IMR-90 (cell line): ENCODE measurements at regions not wholly inside any gene's neighbourhood (a gene's known extent, or its start where the extent isn't known, plus 50 kb on each side); places are given as distances from the start of the nearest gene placed in this dataset.

Experiments
- ATAC-seq: fragments of 200-7000 bp; cut with Tn5 transposase; 2 replicates; pipeline ENCODE4 v1.9.1; 2020; ENCODE audit warnings: low read depth, mild to moderate bottlenecking, moderate library complexity
- BruUV-seq: library from RNA; stranded (reverse); fragments of 400-500 nt; replicated peaks from 2 replicates; lab custom pipeline; 2021; lab: Mats Ljungman, UMichigan
- CTCF ChIA-PET: fragments of 300-600 bp; formaldehyde crosslinking; extraction: SDS; loops from one replicate; lab custom pipeline; 2021; ENCODE audit warnings: antibody characterized with exemption; lab: Yijun Ruan, JAX
- POLR2A ChIA-PET: fragments of 300-600 bp; sonication (Branson Sonifier 250); formaldehyde crosslinking; loops from one replicate; lab custom pipeline; 2022; ENCODE audit warnings: antibody characterized with exemption; ENCODE audit not compliant: unreplicated experiment; lab: Charles Lee
- DNase-seq: peaks from one replicate; pipeline ENCODE4 v3.0.0; 2013
- H2AFZ ChIP-seq: replicated peaks from 2 replicates; pipeline ENCODE3; 2013; ENCODE audit warnings: low read length, mild to moderate bottlenecking; ENCODE audit not compliant: poor library complexity
- H2AK5ac ChIP-seq: 2 replicates; pipeline ENCODE4 v1.6.1; 2013; ENCODE audit warnings: low read depth, low read length, inconsistent platforms
- H2AK9ac ChIP-seq: replicated peaks from 2 replicates; pipeline ENCODE3; 2013; ENCODE audit warnings: mild to moderate bottlenecking, low read depth, low read length, moderate library complexity; ENCODE audit not compliant: poor library complexity
- H2BK120ac ChIP-seq: 2 replicates; pipeline ENCODE4 v1.6.1; 2013; ENCODE audit warnings: low read depth, low read length, inconsistent platforms
- H2BK15ac ChIP-seq: 3 replicates; pipeline ENCODE4 v1.6.1; 2013; ENCODE audit warnings: low read depth, low read length, inconsistent platforms
- H2BK20ac ChIP-seq: 2 replicates; pipeline ENCODE4 v1.6.1; 2013; ENCODE audit warnings: low read depth, mild to moderate bottlenecking, inconsistent platforms, low read length, moderate library complexity
- H2BK5ac ChIP-seq: 2 replicates; pipeline ENCODE4 v1.6.1; 2013; ENCODE audit warnings: mild to moderate bottlenecking, low read depth, low read length, inconsistent platforms; ENCODE audit not compliant: poor library complexity, severe bottlenecking
- H3K14ac ChIP-seq: replicated peaks from 2 replicates; pipeline ENCODE4 v1.6.1; 2013; ENCODE audit warnings: low read depth, low read length, inconsistent platforms
- H3K18ac ChIP-seq: 2 replicates; pipeline ENCODE4 v1.6.1; 2013; ENCODE audit warnings: low read depth, low read length, control low read depth
- H3K23ac ChIP-seq: 2 replicates; pipeline ENCODE4 v1.6.1; 2013; ENCODE audit warnings: low read depth, low read length, inconsistent platforms
- H3K27ac ChIP-seq: 2 replicates; pipeline ENCODE4 v1.5.1; 2013; ENCODE audit warnings: mild to moderate bottlenecking, control low read depth, low read length; ENCODE audit not compliant: insufficient read depth
- H3K27me3 ChIP-seq: 2 replicates; pipeline ENCODE4 v1.6.1; 2013; ENCODE audit warnings: low read length; ENCODE audit not compliant: control insufficient read depth, insufficient read depth
- H3K36me3 ChIP-seq: 2 replicates; pipeline ENCODE4 v1.6.1; 2013; ENCODE audit warnings: low read length, mixed read lengths; ENCODE audit not compliant: control insufficient read depth, insufficient read depth
- H3K4ac ChIP-seq: 2 replicates; pipeline ENCODE4 v1.6.1; 2013; ENCODE audit warnings: low read depth, low read length, inconsistent platforms
- H3K4me1 ChIP-seq: 2 replicates; pipeline ENCODE4 v1.6.1; 2013; ENCODE audit warnings: low read length, mixed read lengths; ENCODE audit not compliant: control insufficient read depth, insufficient read depth
- H3K4me2 ChIP-seq: 2 replicates; pipeline ENCODE4 v1.6.1; 2013; ENCODE audit warnings: low read depth, mild to moderate bottlenecking, control low read depth, low read length, moderate library complexity
- H3K4me3 ChIP-seq: 2 replicates; pipeline ENCODE4 v1.5.1; 2013; ENCODE audit warnings: low read depth, mild to moderate bottlenecking, control low read depth, low read length, moderate library complexity; ENCODE audit not compliant: insufficient read depth
- H3K56ac ChIP-seq: 2 replicates; pipeline ENCODE4 v1.6.1; 2013; ENCODE audit warnings: low read length, inconsistent platforms; ENCODE audit not compliant: insufficient read depth; ENCODE audit errors: extremely low read depth
- H3K79me1 ChIP-seq, 2 experiments: 2 replicates each; pipeline ENCODE4 v1.6.1; 2013; ENCODE audit warnings: low read length in 2 of 2, inconsistent platforms in 1 of 2, low read depth in 1 of 2
- H3K9ac ChIP-seq: 2 replicates; pipeline ENCODE4 v1.6.1; 2013; ENCODE audit warnings: low read depth, low read length, control low read depth
- H3K9me1 ChIP-seq: 2 replicates; pipeline ENCODE4 v1.6.1; 2013; ENCODE audit warnings: low read length, inconsistent platforms; ENCODE audit not compliant: insufficient read depth
- H3K9me3 ChIP-seq: 2 replicates; pipeline ENCODE4 v1.6.1; 2013; ENCODE audit warnings: low read length; ENCODE audit not compliant: control insufficient read depth, insufficient read depth
- H4K20me1 ChIP-seq: 2 replicates; pipeline ENCODE4 v1.6.1; 2013; ENCODE audit warnings: low read length, inconsistent platforms; ENCODE audit not compliant: insufficient read depth
- H4K5ac ChIP-seq: 2 replicates; pipeline ENCODE4 v1.6.1; 2013; ENCODE audit warnings: mild to moderate bottlenecking, low read depth, low read length, control low read depth
- H4K8ac ChIP-seq, 2 experiments: 2 replicates each; pipeline ENCODE4 v1.6.1; 2013; ENCODE audit warnings: low read depth in 2 of 2, low read length in 2 of 2, control low read depth in 1 of 2, inconsistent platforms in 1 of 2
- H4K91ac ChIP-seq: 2 replicates; pipeline ENCODE4 v1.6.1; 2013; ENCODE audit warnings: low read depth, low read length, inconsistent platforms; ENCODE audit not compliant: insufficient read depth
- BHLHE40 ChIP-seq: fragments of 150-350 bp; IDR thresholded peaks from 2 replicates; pipeline ENCODE4 v1.6.1; 2016; ENCODE audit warnings: mild to moderate bottlenecking, low read depth, low read length
- CEBPB ChIP-seq: IDR thresholded peaks from 2 replicates; pipeline ENCODE4 v1.6.1; 2012; ENCODE audit warnings: low read depth, low read length, improper control_type of control experiment
- CHD1 ChIP-seq: IDR thresholded peaks from 2 replicates; pipeline ENCODE4 v1.6.1; 2012; ENCODE audit warnings: low read depth, low read length, improper control_type of control experiment
- CTCF ChIP-seq: conservative IDR thresholded peaks from 2 replicates; pipeline ENCODE4 v1.5.1; 2012; ENCODE audit warnings: mild to moderate bottlenecking, low read depth, low read length, improper control_type of control experiment
- ELK1 ChIP-seq: fragments of 150-350 bp; IDR thresholded peaks from 2 replicates; pipeline ENCODE4 v1.6.1; 2016; ENCODE audit warnings: low read depth, mild to moderate bottlenecking, low read length, moderate library complexity, borderline replicate concordance
- FOS ChIP-seq: fragments of 150-350 bp; IDR thresholded peaks from 2 replicates; pipeline ENCODE4 v1.6.1; 2016; ENCODE audit warnings: low read depth, low read length
- MAFK ChIP-seq: IDR thresholded peaks from 2 replicates; pipeline ENCODE4 v1.6.1; 2012; ENCODE audit warnings: low read depth, low read length, improper control_type of control experiment
- MAZ ChIP-seq: IDR thresholded peaks from 2 replicates; pipeline ENCODE4 v1.6.1; 2012; ENCODE audit warnings: low read depth, mild to moderate bottlenecking, low read length, improper control_type of control experiment, moderate library complexity, borderline replicate concordance
- MXI1 ChIP-seq: IDR thresholded peaks from 2 replicates; pipeline ENCODE4 v1.6.1; 2012; ENCODE audit warnings: low read depth, mild to moderate bottlenecking, low read length, moderate library complexity, borderline replicate concordance
- NFE2L2 ChIP-seq: fragments of 150-350 bp; IDR thresholded peaks from 2 replicates; pipeline ENCODE4 v1.6.1; 2016; ENCODE audit warnings: low read depth, mild to moderate bottlenecking, low read length
- POLR2A ChIP-seq: IDR thresholded peaks from 2 replicates; pipeline ENCODE4 v1.6.1; 2012; ENCODE audit warnings: mild to moderate bottlenecking, low read depth, low read length
- RAD21 ChIP-seq: IDR thresholded peaks from 2 replicates; pipeline ENCODE4 v1.6.1; 2012; ENCODE audit warnings: low read length, improper control_type of control experiment
- RCOR1 ChIP-seq: IDR thresholded peaks from 2 replicates; pipeline ENCODE4 v1.6.1; 2012; ENCODE audit warnings: mild to moderate bottlenecking, low read length, improper control_type of control experiment; ENCODE audit not compliant: insufficient replicate concordance
- RFX5 ChIP-seq: IDR thresholded peaks from 2 replicates; pipeline ENCODE4 v1.8.0; 2012; ENCODE audit warnings: low read depth, mild to moderate bottlenecking, low read length, moderate library complexity
- SMC3 ChIP-seq: fragments of 150-350 bp; IDR thresholded peaks from 2 replicates; pipeline ENCODE4 v1.6.1; 2016; ENCODE audit warnings: low read depth, mild to moderate bottlenecking, antibody characterized with exemption, low read length, moderate library complexity
- USF2 ChIP-seq: fragments of 150-350 bp; IDR thresholded peaks from 2 replicates; pipeline ENCODE4 v1.6.1; 2017; ENCODE audit warnings: mild to moderate bottlenecking, antibody characterized with exemption, low read length, low read depth
- dilution Hi-C: fragments of 300-500 bp; cut with HindIII; formaldehyde crosslinking; loops from one replicate; pipeline ENCODE4 v1.14.3; 2018; ENCODE audit warnings: low sequenced_read_pairs; ENCODE audit not compliant: unreplicated experiment
- in situ Hi-C: fragments of 300-500 bp; cut with MboI; formaldehyde crosslinking; loops from 3 replicates; pipeline ENCODE4 v1.14.3; 2019; ENCODE audit warnings: low sequenced_read_pairs, inconsistent platforms, mixed read lengths
- intact Hi-C: fragments of 100-400 bp; cut with micrococcal nuclease; formaldehyde crosslinking; loops from 2 replicates; pipeline ENCODE4 v1.10.0; 2022

- Histone ChIP-seq H2BK5ac (no peak overlapping the region), H3K14ac (no peak overlapping the region), H3K9me3 (no peaks in the 10 kb centered on the region; the same call in 1 of the 2 replicates), H4K20me1 (no peaks in the 10 kb centered on the region), H4K91ac (no peak overlapping the region), H3K4me3 (no peak overlapping the region), H3K4ac (no peak overlapping the region), H2AK5ac (no peak overlapping the region), H3K9ac (no peak overlapping the region), H3K27ac (no peak overlapping the region), H2AFZ (no peak overlapping the region), H3K18ac (no peak overlapping the region), H3K79me1 (no peaks in the 10 kb centered on the region), H2BK15ac (no peak overlapping the region), H3K36me3 (no peaks in the 10 kb centered on the region), H2BK20ac (no peak overlapping the region), H3K56ac (no peak overlapping the region), H2AK9ac (no peak overlapping the region), H4K8ac (no peak overlapping the region), H3K4me2 (no peak overlapping the region), H2BK120ac (no peak overlapping the region), H3K27me3 (no peaks in the 10 kb centered on the region), H3K23ac (no peak overlapping the region), H4K5ac (no peak overlapping the region), H3K9me1 (no peaks in the 10 kb centered on the region), H3K4me1 (no peaks in the 10 kb centered on the region)
- ChIA-PET POLR2A (no interaction called here), CTCF (no interaction called here)
- no peak for ATAC-seq
- no peak for DNase-seq
- no peak for TF ChIP-seq RFX5
- TF ChIP-seq CTCF: no peak
- no peak for TF ChIP-seq MAFK
- no peak for TF ChIP-seq RCOR1
- TF ChIP-seq CHD1: no peak
- TF ChIP-seq NFE2L2: no peak
- TF ChIP-seq SMC3: no peak
- TF ChIP-seq POLR2A: no peak
- no peak for TF ChIP-seq FOS
- TF ChIP-seq USF2: no peak
- TF ChIP-seq RAD21: no peak
- TF ChIP-seq MAZ: no peak
- TF ChIP-seq MXI1: no peak
- no peak for TF ChIP-seq BHLHE40
- TF ChIP-seq CEBPB: no peak
- TF ChIP-seq ELK1: no peak
- dilution Hi-C loops (no loop called here), intact Hi-C loops (no loop called here), in situ Hi-C loops (no loop called here)
- no TSS peak for BruUV-seq
These were observed 470.5 kb upstream of the FAM98A start for GRCh38 chr2:34069604-34070003.
